MCF 10A (cell line): ENCODE measurements at regions not wholly inside any gene's neighbourhood (a gene's known extent, or its start where the extent isn't known, plus 50 kb on each side); places are given as distances from the start of the nearest gene placed in this dataset.
A peak's percentile ranks its signal among the peaks of the same experiment; 100 is the strongest.

Source experiments
- BruUV-seq: library from RNA; stranded (reverse); fragments of 400-500 nt; replicated peaks from 2 replicates; lab custom pipeline; 2021; lab: Mats Ljungman, UMichigan
- CTCF ChIA-PET: fragments of 300-600 bp; sonication (Branson Sonifier 250); formaldehyde crosslinking; extraction: SDS; loops from one replicate; lab custom pipeline; 2021; ENCODE audit warnings: antibody characterized with exemption, inconsistent platforms; lab: Yijun Ruan, JAX
- POLR2A ChIA-PET: fragments of 300-600, 350-650 bp; sonication (Branson Sonifier 250); formaldehyde crosslinking; extraction: SDS; loops from one replicate; lab custom pipeline; 2020; ENCODE audit warnings: antibody characterized with exemption, inconsistent platforms; lab: Yijun Ruan, JAX
- DNase-seq: peaks from one replicate; pipeline ENCODE4 v3.0.0-alpha.2; 2018; ENCODE audit not compliant: unreplicated experiment
- H3K27ac Mint-ChIP-seq: one replicate; pipeline ENCODE4 v1.8.0; 2022; ENCODE audit warnings: mild to moderate bottlenecking, low read depth, mixed read lengths; ENCODE audit not compliant: unreplicated experiment
- H3K27me3 Mint-ChIP-seq: one replicate; pipeline ENCODE4 v1.8.0; 2022; ENCODE audit warnings: mixed read lengths; ENCODE audit not compliant: insufficient read depth, unreplicated experiment
- H3K36me3 Mint-ChIP-seq: one replicate; pipeline ENCODE4 v1.8.0; 2022; ENCODE audit warnings: mild to moderate bottlenecking, moderate library complexity, mixed read lengths; ENCODE audit not compliant: insufficient read depth, unreplicated experiment
- H3K4me1 Mint-ChIP-seq: one replicate; pipeline ENCODE4 v1.8.0; 2022; ENCODE audit warnings: mixed read lengths; ENCODE audit not compliant: insufficient read depth, unreplicated experiment
- H3K4me3 Mint-ChIP-seq: one replicate; pipeline ENCODE4 v1.8.0; 2022; ENCODE audit warnings: mild to moderate bottlenecking, moderate library complexity, mixed read lengths; ENCODE audit not compliant: unreplicated experiment
- H3K9me3 Mint-ChIP-seq: one replicate; pipeline ENCODE4 v1.8.0; 2022; ENCODE audit warnings: mixed read lengths; ENCODE audit not compliant: unreplicated experiment
- CTCF ChIP-seq: fragments of 200-600 bp; IDR thresholded peaks from one replicate; pipeline ENCODE4 v1.8.0; 2022; ENCODE audit warnings: antibody characterized with exemption, mild to moderate bottlenecking; ENCODE audit not compliant: unreplicated experiment
- intact Hi-C: fragments of 100-400 bp; cut with micrococcal nuclease; formaldehyde crosslinking; loops from 2 replicates; pipeline ENCODE4 v1.14.1; 2022

- peaks cover 65% of the 10 kb centered on the region for H3K27me3 Mint-ChIP-seq
- no peaks in the 10 kb centered on the region for H3K36me3 Mint-ChIP-seq
- no TSS peak for BruUV-seq
These were observed 394.5 kb downstream of the BCOR start for GRCh38 chrX:39703307-39703706.

DNA sequence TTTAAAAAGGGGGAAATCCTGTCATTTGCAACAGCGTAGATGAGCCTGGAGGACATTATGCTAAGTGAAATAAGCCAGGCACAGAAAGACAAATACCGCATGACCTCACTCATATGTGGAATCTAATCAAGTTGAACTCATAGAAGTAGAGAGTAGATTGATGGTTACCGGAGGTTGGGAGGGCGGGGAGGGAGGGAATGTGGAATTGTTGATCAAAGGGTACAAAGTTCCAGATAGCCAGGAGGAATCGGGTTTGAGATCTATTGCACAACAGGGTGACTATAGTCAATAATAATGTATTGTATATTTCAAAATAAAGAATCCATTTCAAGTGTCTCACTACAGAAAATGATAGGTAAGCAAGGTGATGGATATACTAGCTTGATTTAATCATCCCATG lies 393.2 kb downstream of the BCOR start:
- ChIA-PET CTCF (interaction anchor here (0.6 to 0.7 kb wide), 3 partner anchors 151 to 738 kb away, joined by 3 to 4 read pairs (median 3); no protein-coding TSS in a partner anchor), POLR2A (no interaction called here)
- intact Hi-C loops: no loop called here
- no peak overlapping the region for H3K27ac Mint-ChIP-seq
- no peak for TF ChIP-seq CTCF
- BruUV-seq: no TSS peak
- peaks cover 67% of the 10 kb centered on the region for H3K27me3 Mint-ChIP-seq
- no peaks in the 10 kb centered on the region for H3K9me3 Mint-ChIP-seq
- H3K4me3 Mint-ChIP-seq: no peak overlapping the region
- H3K4me1 Mint-ChIP-seq: peaks cover 5% of the 10 kb centered on the region
- H3K36me3 Mint-ChIP-seq: no peaks in the 10 kb centered on the region
- DNase-seq: no peak

More at GRCh38 chrX:39703307-39703706, 394.5 kb downstream of the BCOR start:
- H3K27ac Mint-ChIP-seq: no peak overlapping the region
- no peak for DNase-seq
- ChIA-PET CTCF (interaction anchor here (0.6 to 0.7 kb wide), 4 partner anchors 33 to 704 kb away, joined by 3 read pairs; no protein-coding TSS in a partner anchor), POLR2A (no interaction called here)
- TF ChIP-seq CTCF: no peak
- peaks cover 5% of the 10 kb centered on the region for H3K4me1 Mint-ChIP-seq
- intact Hi-C loops: no loop called here
- H3K4me3 Mint-ChIP-seq: no peak overlapping the region
- H3K9me3 Mint-ChIP-seq: no peaks in the 10 kb centered on the region

- CTCF ChIA-PET: interaction anchor here (0.6 to 1.2 kb wide), 7 partner anchors 9 to 738 kb away, joined by 3 to 4 read pairs (median 3); no protein-coding TSS in a partner anchor
These were observed 392.5 kb downstream of the BCOR start for GRCh38 chrX:39705290-39705689.

DNA sequence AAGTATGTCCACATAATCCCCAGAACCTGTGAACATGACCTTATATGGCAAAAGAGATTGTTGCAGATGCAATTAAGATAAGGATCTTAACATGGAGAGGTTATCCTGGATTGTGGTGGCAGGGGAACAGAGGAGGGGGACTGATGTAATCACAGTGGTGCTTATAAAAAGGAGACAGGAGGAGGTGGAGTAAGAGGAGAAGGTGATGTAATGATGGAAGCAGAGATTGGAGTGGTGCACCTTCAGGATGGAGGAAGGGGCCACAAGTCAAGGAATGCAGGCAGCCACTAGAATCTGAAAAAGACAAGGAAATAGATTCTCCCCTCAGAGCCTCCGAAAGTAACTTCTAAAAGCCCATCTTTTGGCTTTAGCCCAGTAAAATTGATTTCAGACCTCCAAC lies 388.4 kb downstream of the BCOR start:
- CTCF ChIA-PET: no interaction called here
- Mint-ChIP-seq H3K36me3 (no peaks in the 10 kb centered on the region), H3K9me3 (no peaks in the 10 kb centered on the region), H3K4me3 (no peak overlapping the region), H3K4me1 (peaks cover 5% of the 10 kb centered on the region), H3K27ac (no peak overlapping the region), H3K27me3 (peaks cover 33% of the 10 kb centered on the region)
- no TSS peak for BruUV-seq
- TF ChIP-seq CTCF: no peak
- no peak for DNase-seq
- POLR2A ChIA-PET: no interaction called here
- intact Hi-C loops: no loop called here

More at GRCh38 chrX:39705290-39705689, 392.5 kb downstream of the BCOR start:
- H3K27ac Mint-ChIP-seq: peak overlapping the region; percentile 57
- no peak for TF ChIP-seq CTCF
- H3K9me3 Mint-ChIP-seq: no peaks in the 10 kb centered on the region
- H3K4me1 Mint-ChIP-seq: peaks cover 5% of the 10 kb centered on the region
- H3K27me3 Mint-ChIP-seq: peaks cover 62% of the 10 kb centered on the region
- BruUV-seq: no TSS peak
- DNase-seq: peak; percentile 90
- intact Hi-C loops: no loop called here
- POLR2A ChIA-PET: no interaction called here
- H3K4me3 Mint-ChIP-seq: no peak overlapping the region
- no peaks in the 10 kb centered on the region for H3K36me3 Mint-ChIP-seq
